ENCODE measurements at regions not wholly inside any gene's neighbourhood (a gene's known extent, or its start where the extent isn't known, plus 50 kb on each side); places are given as distances from the start of the nearest gene placed in this dataset.

DNA sequence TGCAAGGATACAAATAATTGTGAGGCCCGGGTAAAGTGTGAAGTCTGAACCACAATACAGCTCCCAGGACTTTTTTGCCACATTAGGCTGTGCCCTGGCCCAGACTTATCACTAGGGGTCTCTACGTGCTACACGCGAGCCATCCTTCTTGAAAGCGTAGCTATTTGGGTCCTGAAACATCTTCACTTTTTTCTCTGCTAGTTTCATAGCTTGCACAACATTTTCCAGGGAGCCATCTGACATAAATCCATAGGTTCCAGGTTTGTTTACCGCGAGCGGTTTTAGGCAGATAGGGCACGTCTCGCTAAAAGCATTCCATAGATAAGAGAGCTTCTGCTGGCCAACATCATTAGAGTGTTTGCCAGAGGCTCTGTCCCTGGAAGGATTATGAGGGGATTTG lies 226.5 kb downstream of the RPS24 start:
- no peak for TF ChIP-seq EZH2 (IDR thresholded peaks at IDR 0.05)
- TF ChIP-seq POLR2AphosphoS5 (IDR thresholded peaks at IDR 0.05; ENCODE audit: borderline replicate concordance, low read depth, low read length), result no peak
- TF ChIP-seq FOXP2 (optimal IDR thresholded peaks at IDR 0.05; ENCODE audit: control extremely low read depth, extremely low read length, insufficient read depth), result no peak

Measured in SK-N-MC (cell line).